Trophoblast cell (in vitro differentiated cells and primary cell): ENCODE measurements at regions not wholly inside any gene's neighbourhood (a gene's known extent, or its start where the extent isn't known, plus 50 kb on each side); places are given as distances from the start of the nearest gene placed in this dataset.

Experiments used
- DNase-seq, 2 donors: peaks; one replicate each; pipeline ENCODE4 v3.0.0-alpha.2; 2016
- H2AFZ ChIP-seq: 2 replicates; pipeline ENCODE4 v1.6.1; 2013; ENCODE audit warnings: low read length, moderate library complexity, mild to moderate bottlenecking; ENCODE audit not compliant: insufficient read depth, poor library complexity
- H2AK5ac ChIP-seq: 2 replicates; pipeline ENCODE4 v1.6.1; 2013; ENCODE audit warnings: mild to moderate bottlenecking, low read length
- H2BK120ac ChIP-seq: 2 replicates; pipeline ENCODE4 v1.6.1; 2013; ENCODE audit warnings: low read length, mild to moderate bottlenecking, moderate library complexity; ENCODE audit not compliant: insufficient read depth, poor library complexity
- H2BK12ac ChIP-seq: 2 replicates; pipeline ENCODE4 v1.6.1; 2013; ENCODE audit warnings: mild to moderate bottlenecking, low read length, moderate library complexity
- H2BK5ac ChIP-seq: 2 replicates; pipeline ENCODE4 v1.6.1; 2013; ENCODE audit warnings: low read length, low read depth, moderate library complexity, mild to moderate bottlenecking; ENCODE audit not compliant: poor library complexity
- H3K14ac ChIP-seq: 2 replicates; pipeline ENCODE4 v1.6.1; 2013; ENCODE audit warnings: mild to moderate bottlenecking, low read length
- H3K18ac ChIP-seq: 2 replicates; pipeline ENCODE4 v1.6.1; 2013; ENCODE audit warnings: mild to moderate bottlenecking, low read length
- H3K23ac ChIP-seq: 2 replicates; pipeline ENCODE4 v1.6.1; 2013; ENCODE audit warnings: low read length
- H3K27ac ChIP-seq: 2 replicates; pipeline ENCODE4 v1.5.1; 2013; ENCODE audit warnings: low read depth, mild to moderate bottlenecking, inconsistent platforms, low read length, moderate library complexity
- H3K27me3 ChIP-seq: 2 replicates; pipeline ENCODE4 v1.6.1; 2013; ENCODE audit warnings: inconsistent platforms, mild to moderate bottlenecking, low read length, moderate library complexity; ENCODE audit not compliant: insufficient read depth
- H3K36me3 ChIP-seq, 2 experiments: 1 replicate in 1 of 2; 2 replicates in 1 of 2; pipeline ENCODE4 v1.6.1; 2013; ENCODE audit warnings: low read length in 2 of 2, mild to moderate bottlenecking in 2 of 2, moderate library complexity in 1 of 2; ENCODE audit not compliant: insufficient read depth in 2 of 2, control insufficient read depth in 1 of 2
- H3K4ac ChIP-seq: 2 replicates; pipeline ENCODE4 v1.6.1; 2013; ENCODE audit warnings: low read depth, mild to moderate bottlenecking, low read length, moderate library complexity
- H3K4me1 ChIP-seq, 2 experiments: 1 replicate in 1 of 2; 2 replicates in 1 of 2; pipeline ENCODE4 v1.6.1; 2013; ENCODE audit warnings: low read length in 2 of 2, mild to moderate bottlenecking in 2 of 2, moderate library complexity in 1 of 2; ENCODE audit not compliant: insufficient read depth in 2 of 2, control insufficient read depth in 1 of 2
- H3K4me2 ChIP-seq: 2 replicates; pipeline ENCODE4 v1.6.1; 2013; ENCODE audit warnings: inconsistent platforms, mild to moderate bottlenecking, low read length, moderate library complexity
- H3K4me3 ChIP-seq: 2 replicates; pipeline ENCODE4 v1.5.1; 2013; ENCODE audit warnings: mild to moderate bottlenecking, low read depth, low read length, inconsistent platforms
- H3K79me1 ChIP-seq: one replicate; pipeline ENCODE4 v1.6.1; 2013; ENCODE audit warnings: low read length
- H3K79me2 ChIP-seq: 2 replicates; pipeline ENCODE4 v1.6.1; 2013; ENCODE audit warnings: low read length, mild to moderate bottlenecking; ENCODE audit not compliant: control insufficient read depth, insufficient read depth, poor library complexity
- H3K9ac ChIP-seq: 2 replicates; pipeline ENCODE4 v1.6.1; 2013; ENCODE audit warnings: mild to moderate bottlenecking, low read length
- H3K9me3 ChIP-seq: 2 replicates; pipeline ENCODE4 v1.6.1; 2013; ENCODE audit warnings: low read depth, mild to moderate bottlenecking, control low read depth, inconsistent platforms, low read length; ENCODE audit not compliant: insufficient read depth
- H4K12ac ChIP-seq: 2 replicates; pipeline ENCODE4 v1.6.1; 2013; ENCODE audit warnings: low read depth, mild to moderate bottlenecking, low read length, moderate library complexity
- H4K8ac ChIP-seq: 2 replicates; pipeline ENCODE4 v1.6.1; 2013; ENCODE audit warnings: low read depth, mild to moderate bottlenecking, low read length, moderate library complexity
- H4K91ac ChIP-seq: one replicate; pipeline ENCODE4 v1.6.1; 2013; ENCODE audit warnings: low read depth, mild to moderate bottlenecking, low read length, moderate library complexity
- WGBS: extraction: QIAGEN DNeasy Blood & Tissue Kit; methylation state at CpG from one replicate; pipeline ENCODE4 v1.1.7; 2013; ENCODE audit warnings: missing lambda C conversion rate; ENCODE audit not compliant: insufficient read length, insufficient coverage; ENCODE audit errors: extremely low coverage; 5-methylcytosine and 5-hydroxymethylcytosine counted together

- Histone ChIP-seq H3K4me1 (peaks cover 0 to 4% of the 10 kb centered on the region in 2 experiments), H3K27me3 (no peaks in the 10 kb centered on the region), H3K27ac (no peak overlapping the region), H3K79me2 (no peaks in the 10 kb centered on the region), H4K12ac (no peak overlapping the region), H3K4me2 (no peak overlapping the region), H3K23ac (no peak overlapping the region), H3K14ac (no peak overlapping the region), H2AK5ac (no peak overlapping the region), H2BK5ac (no peak overlapping the region), H3K9ac (no peak overlapping the region), H3K4me3 (no peak overlapping the region), H2AFZ (no peak overlapping the region), H4K8ac (no peak overlapping the region), H2BK120ac (no peak overlapping the region), H3K9me3 (peaks cover 4% of the 10 kb centered on the region), H3K4ac (no peak overlapping the region), H2BK12ac (no peak overlapping the region), H3K18ac (no peak overlapping the region), H3K36me3 (no peaks in the 10 kb centered on the region), H4K91ac (no peak overlapping the region), H3K79me1 (no peaks in the 10 kb centered on the region)
- no CpG with 5 or more reads among the region's 26 CpGs for WGBS
- DNase-seq = no peak
Observed at GRCh38 chr22:49087716-49088601, 739.7 kb downstream of the BRD1 start.

DNA sequence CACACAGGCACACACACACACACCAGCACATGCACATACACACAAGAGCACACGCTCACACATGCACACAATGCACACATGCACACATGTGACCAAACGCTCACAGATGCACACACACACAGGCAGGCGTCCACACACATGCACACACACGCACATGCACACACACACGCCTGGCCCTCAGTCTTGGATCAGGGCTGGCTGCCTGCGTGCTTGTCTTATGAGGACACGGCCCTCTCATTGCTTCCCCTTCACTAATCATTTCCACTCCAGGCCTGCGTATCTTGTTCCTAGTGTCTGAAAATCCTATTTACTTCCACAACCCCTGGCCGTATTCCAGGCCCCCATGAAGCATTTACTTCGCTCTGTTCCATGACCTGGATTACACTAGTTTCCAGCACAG, 740.5 kb downstream of the BRD1 start:
- H3K14ac ChIP-seq = no peak overlapping the region
- no peaks in the 10 kb centered on the region for H3K79me1 ChIP-seq
- no CpG with 5 or more reads among the region's 10 CpGs for WGBS

GRCh38 chr22:49086606-49087157, 741.0 kb downstream of the BRD1 start:
- H2AK5ac ChIP-seq = no peak overlapping the region
- DNase-seq = no peak
- no peak overlapping the region for H2BK120ac ChIP-seq
- H3K4me1 ChIP-seq = peaks cover 0 to 4% of the 10 kb centered on the region in 2 experiments
- H3K27me3 ChIP-seq = no peaks in the 10 kb centered on the region
- H3K23ac ChIP-seq = no peak overlapping the region
- H3K9ac ChIP-seq = no peak overlapping the region
- no peak overlapping the region for H2BK12ac ChIP-seq
- H3K27ac ChIP-seq = no peak overlapping the region
- H3K4me3 ChIP-seq = peak overlapping the region; percentile 18
- H2AFZ ChIP-seq = no peak overlapping the region
- no peaks in the 10 kb centered on the region for H3K79me2 ChIP-seq
- no peak overlapping the region for H3K4ac ChIP-seq
- H3K4me2 ChIP-seq = no peak overlapping the region
- H4K91ac ChIP-seq = no peak overlapping the region
- peaks cover 4% of the 10 kb centered on the region for H3K9me3 ChIP-seq
- H4K12ac ChIP-seq = no peak overlapping the region
- no CpG with 5 or more reads among the region's 12 CpGs for WGBS
- H2BK5ac ChIP-seq = no peak overlapping the region
- no peak overlapping the region for H4K8ac ChIP-seq
- H3K79me1 ChIP-seq = no peaks in the 10 kb centered on the region
- no peak overlapping the region for H3K18ac ChIP-seq
- H3K36me3 ChIP-seq = no peaks in the 10 kb centered on the region
- H3K14ac ChIP-seq = no peak overlapping the region

More for the DNA sequence above, 740.5 kb downstream of the BRD1 start:
- no peaks in the 10 kb centered on the region for H3K79me2 ChIP-seq
- no peak overlapping the region for H3K27ac ChIP-seq
- H4K12ac ChIP-seq = no peak overlapping the region
- no peaks in the 10 kb centered on the region for H3K27me3 ChIP-seq
- H2BK12ac ChIP-seq = no peak overlapping the region
- no peak overlapping the region for H3K9ac ChIP-seq
- no peak overlapping the region for H3K4me2 ChIP-seq
- no peak for DNase-seq
- no peak overlapping the region for H2AFZ ChIP-seq
- H3K18ac ChIP-seq = no peak overlapping the region
- no peak overlapping the region for H3K4ac ChIP-seq
- no peak overlapping the region for H3K4me3 ChIP-seq
- peaks cover 0 to 4% of the 10 kb centered on the region in 2 experiments for H3K4me1 ChIP-seq
- H4K91ac ChIP-seq = no peak overlapping the region
- H3K9me3 ChIP-seq = peaks cover 4% of the 10 kb centered on the region
- no peak overlapping the region for H2BK120ac ChIP-seq
- no peaks in the 10 kb centered on the region for H3K36me3 ChIP-seq
- no peak overlapping the region for H2AK5ac ChIP-seq
- H4K8ac ChIP-seq = no peak overlapping the region
- H3K23ac ChIP-seq = no peak overlapping the region
- no peak overlapping the region for H2BK5ac ChIP-seq

- Histone ChIP-seq H3K4me1 (peaks cover 0 to 4% of the 10 kb centered on the region in 2 experiments), H2BK120ac (no peak overlapping the region), H4K12ac (no peak overlapping the region), H3K14ac (no peak overlapping the region), H3K27me3 (no peaks in the 10 kb centered on the region), H2BK12ac (no peak overlapping the region), H3K4me2 (no peak overlapping the region), H3K79me1 (no peaks in the 10 kb centered on the region), H3K9me3 (peaks cover 4% of the 10 kb centered on the region), H4K91ac (no peak overlapping the region), H2BK5ac (no peak overlapping the region), H3K36me3 (no peaks in the 10 kb centered on the region), H3K4me3 (no peak overlapping the region), H2AFZ (no peak overlapping the region), H3K27ac (no peak overlapping the region), H3K4ac (no peak overlapping the region), H4K8ac (no peak overlapping the region), H3K18ac (no peak overlapping the region), H2AK5ac (no peak overlapping the region), H3K9ac (no peak overlapping the region), H3K23ac (no peak overlapping the region), H3K79me2 (no peaks in the 10 kb centered on the region)
- no peak for DNase-seq
- no CpG with 5 or more reads among the region's 13 CpGs for WGBS
Observed at GRCh38 chr22:49086181-49086580, 741.5 kb downstream of the BRD1 start.
